MM.1S (cell line): ENCODE measurements at regions not wholly inside any gene's neighbourhood (a gene's known extent, or its start where the extent isn't known, plus 50 kb on each side); places are given as distances from the start of the nearest gene placed in this dataset.
"Not testable (repeated sequence)": the region's sequence is repeated elsewhere in the genome, so short reads cannot be mapped to it uniquely, and the experiment has no call there.

Experiments
- DNase-seq: peaks from one replicate; pipeline ENCODE4 v3.0.0-alpha.2; 2015
- H2AFZ ChIP-seq: fragments of 300-600 bp; sonication (generic); 2 replicates; pipeline ENCODE4 v1.6.0; 2016; ENCODE audit warnings: antibody characterized with exemption, low read length
- H3F3A ChIP-seq: fragments of 300-600 bp; sonication (generic); 2 replicates; pipeline ENCODE4 v1.6.1; 2016; ENCODE audit warnings: mild to moderate bottlenecking, antibody characterized with exemption, low read length, moderate library complexity, mixed read lengths; ENCODE audit not compliant: insufficient read depth
- H3K27ac ChIP-seq: fragments of 300-600 bp; sonication (generic); 2 replicates; pipeline ENCODE4 v1.5.1; 2016; ENCODE audit warnings: mild to moderate bottlenecking, low read length
- H3K27me3 ChIP-seq: fragments of 300-600 bp; sonication (generic); replicated peaks from 2 replicates; pipeline ENCODE4 v1.6.0; 2016; ENCODE audit warnings: low read length; ENCODE audit not compliant: insufficient read depth
- H3K36me3 ChIP-seq: fragments of 300-600 bp; sonication (generic); replicated peaks from 2 replicates; pipeline ENCODE4 v1.6.1; 2016; ENCODE audit warnings: mild to moderate bottlenecking, low read length, mixed read lengths; ENCODE audit not compliant: insufficient read depth
- H3K4me1 ChIP-seq: fragments of 300-600 bp; sonication (generic); 2 replicates; pipeline ENCODE4 v1.6.1; 2016; ENCODE audit warnings: low read length, mixed read lengths
- H3K4me2 ChIP-seq: fragments of 300-600 bp; sonication (generic); 2 replicates; pipeline ENCODE4 v1.6.0; 2016; ENCODE audit warnings: low read depth, low read length
- H3K4me3 ChIP-seq: fragments of 300-600 bp; sonication (generic); 2 replicates; pipeline ENCODE4 v1.5.1; 2016; ENCODE audit warnings: low read length, mixed read lengths
- H3K79me2 ChIP-seq: fragments of 300-600 bp; sonication (generic); 2 replicates; pipeline ENCODE4 v1.6.1; 2016; ENCODE audit warnings: mixed run types, low read length, mixed read lengths
- H3K9ac ChIP-seq: fragments of 300-600 bp; sonication (generic); 2 replicates; pipeline ENCODE4 v1.6.1; 2016; ENCODE audit warnings: low read length, mixed read lengths
- H3K9me2 ChIP-seq: fragments of 300-600 bp; sonication (generic); replicated peaks from 2 replicates; pipeline ENCODE4 v1.6.1; 2016; ENCODE audit warnings: mild to moderate bottlenecking, low read length, mixed read lengths; ENCODE audit not compliant: insufficient read depth
- H3K9me3 ChIP-seq: fragments of 300-600 bp; sonication (generic); replicated peaks from 2 replicates; pipeline ENCODE4 v1.6.1; 2016; ENCODE audit warnings: mild to moderate bottlenecking, low read length, mixed read lengths; ENCODE audit not compliant: insufficient read depth
- H4K20me1 ChIP-seq: fragments of 300-600 bp; sonication (generic); 2 replicates; pipeline ENCODE4 v1.6.1; 2016; ENCODE audit warnings: mild to moderate bottlenecking, low read length, moderate library complexity, mixed read lengths; ENCODE audit not compliant: insufficient read depth
- EZH2 ChIP-seq: fragments of 300-600 bp; sonication (generic); optimal IDR thresholded peaks from 2 replicates; pipeline ENCODE3; 2017; ENCODE audit warnings: low read depth, mild to moderate bottlenecking, antibody characterized with exemption, low read length, mixed read lengths
- EZH2phosphoT487 ChIP-seq: fragments of 300-600 bp; sonication (generic); IDR thresholded peaks from 2 replicates; pipeline ENCODE4 v1.6.1; 2018; ENCODE audit warnings: antibody characterized with exemption, low read length
- TF ChIP-seq, protein P1 (sequence below): fragments of 300-600 bp; sonication (generic); IDR thresholded peaks from 2 replicates; pipeline ENCODE4 v1.5.1; 2016; ENCODE audit warnings: antibody characterized with exemption, low read length, mixed read lengths

DNA sequence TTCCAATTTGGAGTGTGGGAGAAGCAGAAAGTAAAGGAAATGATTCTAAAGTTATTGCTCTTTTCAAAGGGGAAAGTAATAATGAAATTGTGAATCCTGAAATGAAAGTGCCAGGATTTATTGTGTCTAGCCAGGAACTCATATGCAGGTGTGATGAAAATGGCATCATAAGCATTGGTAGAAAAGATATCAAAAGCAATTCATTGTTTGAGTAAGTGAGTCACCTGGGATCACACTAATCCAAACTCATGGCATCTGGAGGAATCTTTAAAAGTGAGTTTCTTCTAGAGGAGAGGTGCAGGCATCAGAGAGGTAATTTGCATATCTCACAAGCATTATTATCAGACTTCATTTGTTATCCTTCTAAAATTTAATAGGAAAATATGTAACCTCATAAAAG, 84.7 kb downstream of the LARP7 start:
- DNase-seq: no peak
- no peaks in the 10 kb centered on the region for H3K9me2 ChIP-seq
- H3K9me3 ChIP-seq: no peaks in the 10 kb centered on the region
- H3K4me1 ChIP-seq: no peaks in the 10 kb centered on the region
- no peaks in the 10 kb centered on the region for H3K79me2 ChIP-seq
- no peak overlapping the region for H3K4me2 ChIP-seq
- TF ChIP-seq, protein P1, sequence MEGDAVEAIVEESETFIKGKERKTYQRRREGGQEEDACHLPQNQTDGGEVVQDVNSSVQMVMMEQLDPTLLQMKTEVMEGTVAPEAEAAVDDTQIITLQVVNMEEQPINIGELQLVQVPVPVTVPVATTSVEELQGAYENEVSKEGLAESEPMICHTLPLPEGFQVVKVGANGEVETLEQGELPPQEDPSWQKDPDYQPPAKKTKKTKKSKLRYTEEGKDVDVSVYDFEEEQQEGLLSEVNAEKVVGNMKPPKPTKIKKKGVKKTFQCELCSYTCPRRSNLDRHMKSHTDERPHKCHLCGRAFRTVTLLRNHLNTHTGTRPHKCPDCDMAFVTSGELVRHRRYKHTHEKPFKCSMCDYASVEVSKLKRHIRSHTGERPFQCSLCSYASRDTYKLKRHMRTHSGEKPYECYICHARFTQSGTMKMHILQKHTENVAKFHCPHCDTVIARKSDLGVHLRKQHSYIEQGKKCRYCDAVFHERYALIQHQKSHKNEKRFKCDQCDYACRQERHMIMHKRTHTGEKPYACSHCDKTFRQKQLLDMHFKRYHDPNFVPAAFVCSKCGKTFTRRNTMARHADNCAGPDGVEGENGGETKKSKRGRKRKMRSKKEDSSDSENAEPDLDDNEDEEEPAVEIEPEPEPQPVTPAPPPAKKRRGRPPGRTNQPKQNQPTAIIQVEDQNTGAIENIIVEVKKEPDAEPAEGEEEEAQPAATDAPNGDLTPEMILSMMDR: no peak
- no peak for TF ChIP-seq EZH2
- no peak for TF ChIP-seq EZH2phosphoT487
- no peak overlapping the region for H2AFZ ChIP-seq
- no peak overlapping the region for H3K27ac ChIP-seq
- H3K4me3 ChIP-seq: no peak overlapping the region
- H3K36me3 ChIP-seq: no peaks in the 10 kb centered on the region
- no peak overlapping the region for H3K9ac ChIP-seq
- H3K27me3 ChIP-seq: no peaks in the 10 kb centered on the region
- H4K20me1 ChIP-seq: no peaks in the 10 kb centered on the region
- no peaks in the 10 kb centered on the region for H3F3A ChIP-seq

DNA sequence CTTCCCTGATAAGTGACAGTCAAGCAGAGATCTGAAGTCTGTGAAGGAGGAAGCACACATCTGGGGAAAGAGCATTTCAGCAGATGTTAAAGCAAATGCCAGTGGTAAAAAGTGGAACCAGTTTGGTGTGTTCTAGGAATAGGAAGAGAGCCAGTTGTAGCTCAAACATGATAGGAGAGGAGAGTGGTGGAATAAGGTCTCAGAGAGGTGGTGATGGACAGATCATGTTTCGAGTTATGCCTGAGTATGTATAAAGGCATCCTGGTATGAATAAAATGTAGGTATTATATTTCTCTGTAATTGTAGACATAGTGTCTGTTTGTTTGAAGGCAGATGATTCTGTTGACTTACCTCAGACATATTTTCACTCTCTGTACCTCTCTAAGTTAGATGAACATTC, 89.1 kb downstream of the LARP7 start:
- Histone ChIP-seq H3K4me1 (no peaks in the 10 kb centered on the region), H3K9me2 (no peaks in the 10 kb centered on the region), H4K20me1 (no peaks in the 10 kb centered on the region), H3K79me2 (no peaks in the 10 kb centered on the region), H3K36me3 (no peaks in the 10 kb centered on the region), H3K4me3 (no peak overlapping the region), H3K9me3 (no peaks in the 10 kb centered on the region), H3K9ac (no peak overlapping the region), H3K27me3 (no peaks in the 10 kb centered on the region), H3K27ac (no peak overlapping the region), H2AFZ (no peak overlapping the region), H3F3A (no peaks in the 10 kb centered on the region), H3K4me2 (no peak overlapping the region)
- no peak for DNase-seq
- TF ChIP-seq EZH2phosphoT487: no peak
- TF ChIP-seq, protein P1: no peak
- TF ChIP-seq EZH2: no peak

DNA sequence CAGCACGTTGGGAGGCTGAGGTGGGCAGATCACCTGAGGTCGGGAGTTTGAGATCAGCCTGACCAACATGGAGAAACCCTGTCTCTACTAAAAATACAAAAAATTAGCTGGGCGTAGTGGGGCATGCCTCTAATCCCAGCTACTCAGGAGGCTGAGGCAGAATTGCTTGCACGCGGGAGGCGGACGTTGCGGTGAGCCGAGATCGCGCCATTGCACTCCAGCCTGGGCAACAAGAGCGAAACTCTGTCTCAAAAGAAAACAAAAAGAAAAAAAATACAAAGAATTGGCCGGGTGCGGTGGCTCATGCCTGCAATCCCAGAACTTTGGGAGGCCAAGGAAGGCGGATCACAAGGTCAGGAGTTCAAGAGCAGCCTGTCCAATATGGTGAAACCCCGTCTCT, 90.8 kb downstream of the LARP7 start:
- not testable (repeated sequence) for H2AFZ ChIP-seq, H3K27ac ChIP-seq, H3K79me2 ChIP-seq, H3K4me1 ChIP-seq, H3K9ac ChIP-seq, H3K9me3 ChIP-seq, H3K36me3 ChIP-seq, H3F3A ChIP-seq, H3K27me3 ChIP-seq, H3K4me2 ChIP-seq, H3K9me2 ChIP-seq, H3K4me3 ChIP-seq, DNase-seq, H4K20me1 ChIP-seq

GRCh38 chr4:112731715-112732114, 94.8 kb downstream of the LARP7 start:
- Histone ChIP-seq H3K9me3 (no peaks in the 10 kb centered on the region), H2AFZ (no peak overlapping the region), H4K20me1 (no peaks in the 10 kb centered on the region), H3K36me3 (no peaks in the 10 kb centered on the region), H3K4me3 (no peak overlapping the region), H3K4me1 (peaks cover 10% of the 10 kb centered on the region), H3K9me2 (no peaks in the 10 kb centered on the region), H3K27me3 (no peaks in the 10 kb centered on the region), H3K27ac (no peak overlapping the region), H3K4me2 (no peak overlapping the region), H3K9ac (no peak overlapping the region), H3F3A (peaks cover 4% of the 10 kb centered on the region; the same call in 1 of the 2 replicates), H3K79me2 (no peaks in the 10 kb centered on the region)
- no peak for TF ChIP-seq EZH2phosphoT487
- no peak for DNase-seq
